Activated CD4-positive, alpha-beta T cell treated with anti-CD3 and anti-CD28 coated beads for 36 hours (primary cell): ENCODE measurements at regions not wholly inside any gene's neighbourhood (a gene's known extent, or its start where the extent isn't known, plus 50 kb on each side); places are given as distances from the start of the nearest gene placed in this dataset.

Experiments
- ATAC-seq: fragments of 200-7000 bp; cut with Tn5 transposase; one replicate; pipeline ENCODE4 v1.10.0; 2021; ENCODE audit warnings: mild to moderate bottlenecking, moderate library complexity
- CTCF ChIA-PET: fragments of 350-600 bp; sonication (Branson Sonifier 250); formaldehyde crosslinking; loops from one replicate; lab custom pipeline; 2021; ENCODE audit warnings: antibody characterized with exemption; lab: Charles Lee
- POLR2A ChIA-PET: fragments of 350-600 bp; sonication (Branson Sonifier 250); formaldehyde crosslinking; loops from one replicate; lab custom pipeline; 2021; ENCODE audit warnings: antibody characterized with exemption, inconsistent platforms; lab: Charles Lee
- DNase-seq: peaks from one replicate; pipeline ENCODE4 v3.0.0-alpha.2; 2020
- H3K27ac Mint-ChIP-seq: one replicate; pipeline ENCODE4 v1.8.0; 2021; ENCODE audit warnings: mixed read lengths
- H3K27me3 Mint-ChIP-seq: one replicate; pipeline ENCODE4 v1.8.0; 2021; ENCODE audit warnings: mixed read lengths
- H3K36me3 Mint-ChIP-seq: one replicate; pipeline ENCODE4 v1.8.0; 2021; ENCODE audit warnings: low read depth, mixed read lengths
- H3K4me1 Mint-ChIP-seq: one replicate; pipeline ENCODE4 v1.8.0; 2021; ENCODE audit warnings: mixed read lengths
- H3K4me3 Mint-ChIP-seq: one replicate; pipeline ENCODE4 v1.8.0; 2021; ENCODE audit warnings: mild to moderate bottlenecking, moderate library complexity, mixed read lengths
- H3K9me3 Mint-ChIP-seq: one replicate; pipeline ENCODE4 v1.8.0; 2021; ENCODE audit warnings: low read depth, mixed read lengths
- intact Hi-C, 2 experiments: fragments of 100-400 bp; cut with DNase I in 1 of 2; cut with micrococcal nuclease in 1 of 2; formaldehyde crosslinking; loops; one replicate each; pipeline versions ENCODE4 v1.14.2 to v1.15.1; 2022 to 2024; cut with DNase I, micrococcal nuclease

DNA sequence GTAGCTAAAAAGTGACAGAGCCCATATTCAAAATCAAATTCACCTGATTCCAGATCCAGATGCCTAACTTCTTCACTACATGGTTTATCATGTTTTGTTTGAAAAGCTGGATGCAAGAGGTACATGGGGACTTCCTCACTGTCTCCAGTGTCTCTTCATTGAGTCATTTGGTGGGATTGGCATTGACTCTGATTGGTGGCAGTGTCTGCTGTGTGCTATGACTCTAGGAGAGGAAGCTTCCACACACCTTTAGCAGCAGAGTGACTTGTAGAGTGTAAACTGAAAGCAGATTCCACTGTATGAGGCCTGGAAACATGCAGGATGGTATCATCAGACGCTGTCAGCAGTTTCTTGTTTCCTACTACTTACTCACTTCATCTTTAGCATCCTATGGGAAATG is 250.9 kb upstream of the SEMA6A start:
- POLR2A ChIA-PET: no interaction called here
- H3K4me1 Mint-ChIP-seq: no peaks in the 10 kb centered on the region
- H3K27ac Mint-ChIP-seq: no peak overlapping the region
- no peaks in the 10 kb centered on the region for H3K9me3 Mint-ChIP-seq
- ATAC-seq (no peak), DNase-seq (no peak)
- no peaks in the 10 kb centered on the region for H3K27me3 Mint-ChIP-seq
- intact Hi-C loops: no loop called here
- H3K4me3 Mint-ChIP-seq: no peak overlapping the region
- H3K36me3 Mint-ChIP-seq: no peaks in the 10 kb centered on the region
- CTCF ChIA-PET: no interaction called here

DNA sequence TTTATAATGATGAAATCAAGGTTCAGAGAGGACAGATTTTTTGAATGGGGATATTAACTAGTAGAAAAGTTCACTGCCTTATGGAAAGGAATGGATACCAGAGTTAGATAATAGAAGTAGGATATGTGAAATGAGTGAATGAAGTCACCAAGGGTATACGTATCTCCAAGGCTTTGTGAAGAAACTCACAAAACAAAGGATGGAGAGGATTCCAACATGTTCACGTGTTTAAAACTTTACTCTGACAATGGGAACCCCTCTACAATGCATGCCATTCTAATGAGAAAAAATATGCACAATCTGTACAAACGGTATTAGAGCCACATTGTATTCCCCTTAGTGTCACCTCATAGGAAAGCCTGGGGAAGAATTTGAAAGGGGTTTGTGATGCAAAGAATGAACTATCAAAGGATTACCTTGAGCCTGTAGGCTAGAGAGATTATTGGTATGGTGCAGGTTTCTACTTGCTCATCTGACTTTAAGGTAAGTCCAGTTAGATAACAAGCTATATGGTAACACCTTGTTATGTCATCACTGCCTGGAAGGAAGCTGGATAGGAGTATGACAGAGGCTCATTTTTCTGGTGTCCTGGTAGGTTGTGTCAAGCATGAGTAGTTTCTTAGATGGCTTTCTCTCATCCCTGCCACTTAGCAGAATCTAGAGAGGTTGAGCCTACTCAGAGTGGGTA is 250.3 kb upstream of the SEMA6A start:
- intact Hi-C loops: no loop called here
- CTCF ChIA-PET: no interaction called here
- no peak for DNase-seq
- H3K4me3 Mint-ChIP-seq: no peak overlapping the region
- ATAC-seq: no peak
- POLR2A ChIA-PET: no interaction called here
- H3K27ac Mint-ChIP-seq: no peak overlapping the region
- no peaks in the 10 kb centered on the region for H3K4me1 Mint-ChIP-seq
- no peaks in the 10 kb centered on the region for H3K36me3 Mint-ChIP-seq
- no peaks in the 10 kb centered on the region for H3K27me3 Mint-ChIP-seq
- no peaks in the 10 kb centered on the region for H3K9me3 Mint-ChIP-seq

DNA sequence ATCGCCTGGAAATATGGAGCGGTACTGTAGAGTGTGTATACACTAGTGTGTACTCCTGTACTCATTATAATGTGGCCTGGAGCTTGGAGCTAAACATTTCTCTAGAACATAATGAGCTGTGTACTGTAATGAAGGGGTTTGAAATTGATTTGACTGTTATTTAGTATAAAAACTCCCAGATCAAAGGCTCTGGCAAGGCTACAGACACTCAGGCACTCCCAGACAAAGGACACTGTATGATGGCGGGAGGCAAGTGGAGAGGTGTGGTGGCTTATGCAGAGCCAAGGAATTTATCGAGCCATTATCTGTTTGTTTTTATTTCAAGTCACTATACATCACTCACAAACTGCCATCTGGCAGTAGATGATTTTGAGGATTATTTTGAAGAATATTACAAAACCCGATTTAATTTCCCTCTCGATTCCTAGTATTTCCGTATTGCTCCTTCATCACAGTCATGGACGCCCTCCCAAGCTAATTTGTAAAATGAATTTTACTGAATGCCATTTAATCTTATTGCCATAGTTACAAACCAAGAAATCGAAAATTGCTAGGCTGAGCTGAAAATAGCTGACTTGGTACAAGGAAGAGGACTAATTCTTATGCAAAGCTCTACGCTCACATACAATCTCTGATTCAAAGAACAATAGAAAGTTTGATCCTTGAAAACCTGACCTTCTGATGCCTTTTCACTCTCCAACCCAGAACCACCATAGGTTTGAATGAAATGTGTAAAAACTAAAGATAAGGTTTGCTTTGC is 240.2 kb upstream of the SEMA6A start:
- ChIA-PET POLR2A (no interaction called here), CTCF (no interaction called here)
- H3K4me3 Mint-ChIP-seq: no peak overlapping the region
- no peaks in the 10 kb centered on the region for H3K4me1 Mint-ChIP-seq
- H3K36me3 Mint-ChIP-seq: no peaks in the 10 kb centered on the region
- DNase-seq: no peak
- H3K27ac Mint-ChIP-seq: no peak overlapping the region
- H3K27me3 Mint-ChIP-seq: no peaks in the 10 kb centered on the region
- intact Hi-C loops: no loop called here
- H3K9me3 Mint-ChIP-seq: no peaks in the 10 kb centered on the region
- no peak for ATAC-seq

DNA sequence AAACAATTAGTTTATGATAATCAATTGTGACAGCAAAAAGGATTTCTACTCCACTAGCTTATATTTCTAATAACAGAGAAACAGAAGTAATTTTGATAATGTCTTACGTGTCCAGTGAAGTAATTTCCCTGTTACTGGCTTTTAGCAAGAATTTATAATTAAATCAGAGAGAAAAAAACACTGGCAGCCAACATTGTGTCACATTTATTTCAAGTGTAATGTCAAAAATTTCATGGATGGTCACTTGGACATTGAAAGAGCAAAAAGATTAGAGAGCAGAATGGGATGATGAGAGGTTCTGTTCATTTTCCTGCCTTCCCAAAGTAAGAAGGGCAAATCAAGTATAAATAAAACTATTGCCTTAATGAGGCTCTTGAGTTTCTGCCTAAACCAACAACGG is 239.3 kb upstream of the SEMA6A start:
- ChIA-PET POLR2A (no interaction called here), CTCF (no interaction called here)
- no peaks in the 10 kb centered on the region for H3K9me3 Mint-ChIP-seq
- H3K27me3 Mint-ChIP-seq: no peaks in the 10 kb centered on the region
- H3K4me3 Mint-ChIP-seq: no peak overlapping the region
- DNase-seq: no peak
- H3K4me1 Mint-ChIP-seq: no peaks in the 10 kb centered on the region
- no peaks in the 10 kb centered on the region for H3K36me3 Mint-ChIP-seq
- intact Hi-C loops: no loop called here
- H3K27ac Mint-ChIP-seq: no peak overlapping the region
- ATAC-seq: no peak

DNA sequence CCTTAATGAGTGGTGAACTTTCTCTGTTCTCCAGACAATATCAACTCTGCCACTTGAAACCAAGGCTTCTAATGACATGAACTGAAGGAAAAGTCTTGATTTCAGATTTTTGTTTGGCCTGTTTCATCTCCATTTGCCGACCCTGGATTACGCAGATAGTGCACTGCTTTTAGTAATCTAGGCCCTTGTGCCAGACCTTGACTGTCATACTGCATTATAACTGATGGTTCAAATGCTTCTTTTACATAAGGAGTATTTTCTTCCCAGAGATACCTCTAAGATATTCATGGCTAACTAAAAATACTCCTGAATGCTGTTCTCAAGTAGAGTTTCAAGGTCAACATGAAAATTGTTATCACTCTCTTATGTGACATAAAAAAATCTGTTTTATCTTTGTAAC is 238.7 kb upstream of the SEMA6A start:
- ATAC-seq (no peak), DNase-seq (no peak)
- Mint-ChIP-seq H3K36me3 (no peaks in the 10 kb centered on the region), H3K27ac (no peak overlapping the region), H3K27me3 (no peaks in the 10 kb centered on the region), H3K9me3 (no peaks in the 10 kb centered on the region), H3K4me3 (no peak overlapping the region), H3K4me1 (no peaks in the 10 kb centered on the region)
- intact Hi-C loops: no loop called here
- CTCF ChIA-PET: no interaction called here
- POLR2A ChIA-PET: no interaction called here

DNA sequence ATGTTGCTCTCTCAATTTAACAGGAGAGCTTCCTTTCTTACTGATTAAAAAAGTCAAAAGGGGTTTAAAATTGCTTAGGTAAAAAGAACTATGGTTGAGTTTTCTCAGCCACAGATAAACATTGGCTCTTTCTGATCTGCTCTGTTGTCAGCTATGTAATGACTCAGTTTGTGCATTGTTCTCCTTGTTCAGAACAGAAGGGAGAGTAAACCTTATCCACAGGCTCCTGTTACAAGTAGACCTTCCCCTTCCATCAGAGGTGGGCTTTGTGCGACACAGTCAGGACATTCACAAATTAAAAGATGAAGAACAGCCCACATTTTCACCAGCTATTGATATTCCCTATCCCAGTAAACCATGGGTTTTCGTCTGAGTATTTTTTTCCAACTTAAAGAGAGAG is 236.3 kb upstream of the SEMA6A start:
- POLR2A ChIA-PET: no interaction called here
- Mint-ChIP-seq H3K27ac (no peak overlapping the region), H3K4me1 (no peaks in the 10 kb centered on the region), H3K9me3 (no peaks in the 10 kb centered on the region), H3K36me3 (no peaks in the 10 kb centered on the region), H3K27me3 (no peaks in the 10 kb centered on the region), H3K4me3 (no peak overlapping the region)
- CTCF ChIA-PET: no interaction called here
- intact Hi-C loops: no loop called here
- no peak for ATAC-seq
- no peak for DNase-seq

DNA sequence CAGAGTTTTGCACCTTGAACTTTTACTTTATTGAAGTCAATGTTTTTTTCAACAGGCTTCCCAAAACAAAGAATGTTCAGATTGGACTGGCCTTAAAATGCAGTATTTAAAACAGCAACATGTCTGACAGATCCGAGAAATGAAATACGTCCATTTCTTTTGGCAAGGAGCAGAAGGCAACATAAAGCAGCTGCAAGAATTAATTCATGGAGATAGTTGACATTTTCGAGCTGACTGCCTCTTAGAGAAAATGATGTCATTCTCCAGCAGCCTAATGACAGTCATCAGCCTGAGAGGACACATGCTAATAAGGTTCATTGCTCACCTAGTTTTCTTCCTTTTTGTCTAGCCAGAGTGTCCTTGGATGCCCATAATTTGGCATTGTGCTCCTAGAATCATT is 232.2 kb upstream of the SEMA6A start:
- Mint-ChIP-seq H3K9me3 (no peaks in the 10 kb centered on the region), H3K4me3 (no peak overlapping the region), H3K4me1 (no peaks in the 10 kb centered on the region), H3K27ac (no peak overlapping the region), H3K36me3 (no peaks in the 10 kb centered on the region), H3K27me3 (no peaks in the 10 kb centered on the region)
- ChIA-PET POLR2A (no interaction called here), CTCF (no interaction called here)
- intact Hi-C loops: no loop called here
- ATAC-seq (no peak), DNase-seq (no peak)

DNA sequence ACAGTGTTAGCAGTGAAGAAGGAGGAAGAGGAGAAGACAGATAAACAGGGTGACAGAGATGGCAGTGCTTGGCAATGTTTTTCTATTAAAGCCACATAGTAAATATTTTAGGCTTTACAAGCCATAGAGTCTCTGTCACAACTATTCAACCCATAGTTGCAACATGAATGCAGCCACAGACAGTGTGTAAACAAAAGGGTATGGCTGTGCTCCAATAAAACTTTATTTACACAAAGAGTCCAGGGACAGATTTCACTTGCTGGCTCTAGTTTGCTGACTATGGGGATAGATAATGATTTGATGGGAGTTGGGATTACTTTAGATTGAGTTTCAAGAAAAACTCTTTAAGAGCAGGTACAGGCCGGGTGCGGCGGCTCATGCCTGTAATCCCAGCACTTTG is 224.8 kb upstream of the SEMA6A start:
- Mint-ChIP-seq H3K27me3 (no peaks in the 10 kb centered on the region), H3K9me3 (peaks cover 3% of the 10 kb centered on the region), H3K36me3 (no peaks in the 10 kb centered on the region), H3K4me1 (no peaks in the 10 kb centered on the region), H3K27ac (no peak overlapping the region), H3K4me3 (no peak overlapping the region)
- ChIA-PET POLR2A (no interaction called here), CTCF (no interaction called here)
- no peak for ATAC-seq
- intact Hi-C loops: no loop called here
- no peak for DNase-seq

DNA sequence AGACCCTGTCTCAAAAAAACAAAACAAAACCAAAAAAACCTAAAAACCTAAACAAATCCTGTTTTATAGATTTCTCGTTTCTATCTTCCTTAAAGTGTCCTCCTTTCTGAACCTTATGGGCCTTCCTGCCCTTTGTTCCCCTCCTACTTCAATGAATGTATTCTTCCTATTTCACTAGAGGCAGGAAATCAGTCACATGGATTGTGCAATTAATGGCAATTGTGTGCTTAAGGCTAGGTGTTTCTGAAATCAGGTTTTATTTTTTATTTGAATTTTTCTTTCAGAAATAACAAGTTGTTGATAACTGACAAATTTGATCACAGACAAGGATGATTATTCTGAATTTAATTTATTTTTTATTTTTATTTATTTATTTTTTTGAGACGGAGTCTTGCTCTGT is 220.6 kb upstream of the SEMA6A start:
- POLR2A ChIA-PET: no interaction called here
- no peaks in the 10 kb centered on the region for H3K36me3 Mint-ChIP-seq
- no peaks in the 10 kb centered on the region for H3K9me3 Mint-ChIP-seq
- intact Hi-C loops: no loop called here
- no peaks in the 10 kb centered on the region for H3K4me1 Mint-ChIP-seq
- ATAC-seq: no peak
- CTCF ChIA-PET: interaction anchor here (0.6 kb wide), 1 partner anchor 1920 kb away, joined by 3 read pairs; no protein-coding TSS in a partner anchor
- DNase-seq: no peak
- no peak overlapping the region for H3K4me3 Mint-ChIP-seq
- H3K27me3 Mint-ChIP-seq: no peaks in the 10 kb centered on the region
- no peak overlapping the region for H3K27ac Mint-ChIP-seq

DNA sequence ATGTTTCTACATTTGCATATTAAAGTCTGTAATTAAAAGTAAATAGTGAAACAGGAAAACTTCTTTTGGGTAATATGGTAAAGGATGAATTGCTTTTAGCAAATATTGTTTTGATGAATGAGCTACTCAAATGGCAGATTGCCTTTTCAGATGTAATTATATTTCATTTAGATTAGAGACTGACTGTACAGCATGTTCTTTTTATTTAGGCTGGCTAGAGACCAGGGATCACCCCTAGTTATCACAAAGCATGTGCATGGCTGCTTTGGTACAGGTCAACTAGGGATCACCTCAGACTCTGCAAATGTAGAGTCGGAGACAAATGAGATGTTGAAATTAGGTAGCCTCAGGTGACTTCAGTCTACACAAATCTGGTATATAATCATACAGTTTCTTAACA is 214.9 kb upstream of the SEMA6A start:
- ChIA-PET CTCF (interaction anchor here (1.4 kb wide), 1 partner anchor 11 kb away, joined by 3 read pairs; no protein-coding TSS in a partner anchor), POLR2A (no interaction called here)
- ATAC-seq (no peak), DNase-seq (no peak)
- intact Hi-C loops: no loop called here
- H3K36me3 Mint-ChIP-seq: no peaks in the 10 kb centered on the region
- H3K27ac Mint-ChIP-seq: no peak overlapping the region
- H3K4me1 Mint-ChIP-seq: no peaks in the 10 kb centered on the region
- no peaks in the 10 kb centered on the region for H3K9me3 Mint-ChIP-seq
- no peak overlapping the region for H3K4me3 Mint-ChIP-seq
- H3K27me3 Mint-ChIP-seq: no peaks in the 10 kb centered on the region

DNA sequence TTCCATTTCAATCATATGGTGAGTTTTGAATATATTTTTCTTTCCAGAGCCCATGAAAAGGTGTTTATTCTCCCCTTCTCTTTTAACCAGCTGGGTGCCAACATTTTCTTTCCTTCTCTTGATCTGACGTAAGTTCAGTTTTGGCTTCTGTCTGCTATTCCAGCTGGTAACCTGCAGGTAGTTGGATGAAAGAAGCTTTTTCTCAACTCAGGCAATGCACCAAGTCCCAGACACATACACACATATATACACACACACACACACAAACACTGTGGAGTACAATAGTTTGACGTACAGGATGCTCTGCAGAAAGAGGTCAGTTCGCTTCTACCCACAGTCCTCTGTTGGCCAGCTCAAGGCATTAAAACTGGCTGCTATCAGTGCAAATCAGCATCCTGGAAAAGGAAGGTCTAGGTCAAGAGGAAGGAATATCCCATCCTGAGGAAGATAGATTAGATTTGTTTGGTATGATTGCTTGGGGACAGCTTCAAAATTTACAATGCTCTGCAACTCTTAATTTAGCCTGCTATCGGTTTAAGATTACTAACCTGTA is 214.3 kb upstream of the SEMA6A start:
- Mint-ChIP-seq H3K27ac (no peak overlapping the region), H3K36me3 (no peaks in the 10 kb centered on the region), H3K9me3 (no peaks in the 10 kb centered on the region), H3K4me3 (no peak overlapping the region), H3K27me3 (no peaks in the 10 kb centered on the region), H3K4me1 (no peaks in the 10 kb centered on the region)
- DNase-seq (no peak), ATAC-seq (no peak)
- CTCF ChIA-PET: interaction anchor here (0.5 to 1.4 kb wide), 2 partner anchors 11 to 959 kb away, joined by 3 read pairs; no protein-coding TSS in a partner anchor
- POLR2A ChIA-PET: no interaction called here
- intact Hi-C loops: no loop called here

DNA sequence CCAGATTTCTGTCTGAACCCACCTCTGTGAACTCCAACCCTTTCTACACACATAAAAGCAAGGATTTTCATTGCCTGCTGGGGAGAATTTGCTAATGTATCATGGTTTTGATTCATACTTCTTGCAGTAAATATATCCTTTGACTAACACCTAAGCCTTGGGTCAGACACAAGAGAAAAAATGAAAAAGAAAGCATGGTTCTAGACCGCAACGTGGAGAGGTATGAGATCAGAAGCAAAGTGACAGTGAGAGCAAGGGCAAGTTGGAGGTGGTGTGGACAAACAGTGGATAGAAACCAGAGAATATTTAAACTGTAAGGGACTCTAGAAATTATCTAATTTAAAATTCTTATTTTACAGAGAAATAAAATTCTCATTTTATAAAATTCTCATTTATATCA is 212.9 kb upstream of the SEMA6A start:
- DNase-seq: no peak
- intact Hi-C loops: no loop called here
- H3K27ac Mint-ChIP-seq: no peak overlapping the region
- no peak for ATAC-seq
- H3K4me1 Mint-ChIP-seq: no peaks in the 10 kb centered on the region
- ChIA-PET CTCF (no interaction called here), POLR2A (no interaction called here)
- no peak overlapping the region for H3K4me3 Mint-ChIP-seq
- H3K36me3 Mint-ChIP-seq: no peaks in the 10 kb centered on the region
- no peaks in the 10 kb centered on the region for H3K9me3 Mint-ChIP-seq
- H3K27me3 Mint-ChIP-seq: no peaks in the 10 kb centered on the region
